NCI-H226 (cell line): ENCODE measurements at regions not wholly inside any gene's neighbourhood (a gene's known extent, or its start where the extent isn't known, plus 50 kb on each side); places are given as distances from the start of the nearest gene placed in this dataset.
A peak's percentile ranks its signal among the peaks of the same experiment; 100 is the strongest.
"Not testable (repeated sequence)": the region's sequence is repeated elsewhere in the genome, so short reads cannot be mapped to it uniquely, and the experiment has no call there.

Source experiments
- DNase-seq: peaks from one replicate; pipeline ENCODE4 v3.0.0-alpha.2; 2015

DNA sequence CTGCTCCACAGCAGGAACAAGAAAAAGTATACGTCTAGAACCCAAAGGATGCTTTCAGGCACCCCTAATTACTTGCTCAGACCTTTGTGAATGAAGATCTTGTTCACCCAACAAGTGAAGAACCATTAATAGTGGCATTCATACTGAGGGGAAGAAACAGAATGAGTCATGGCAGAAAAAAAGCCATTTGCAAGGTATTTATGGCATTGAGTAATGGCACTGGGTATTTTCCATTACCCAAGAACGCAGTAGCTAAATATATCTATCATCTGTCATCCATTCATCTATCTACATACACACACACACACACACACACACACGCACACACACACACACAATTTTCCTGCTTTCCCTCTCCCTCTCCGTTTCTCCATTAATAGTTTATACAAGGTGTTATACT lies 56.4 kb upstream of the XIRP2 start:
- peak; percentile 12 for DNase-seq

DNA sequence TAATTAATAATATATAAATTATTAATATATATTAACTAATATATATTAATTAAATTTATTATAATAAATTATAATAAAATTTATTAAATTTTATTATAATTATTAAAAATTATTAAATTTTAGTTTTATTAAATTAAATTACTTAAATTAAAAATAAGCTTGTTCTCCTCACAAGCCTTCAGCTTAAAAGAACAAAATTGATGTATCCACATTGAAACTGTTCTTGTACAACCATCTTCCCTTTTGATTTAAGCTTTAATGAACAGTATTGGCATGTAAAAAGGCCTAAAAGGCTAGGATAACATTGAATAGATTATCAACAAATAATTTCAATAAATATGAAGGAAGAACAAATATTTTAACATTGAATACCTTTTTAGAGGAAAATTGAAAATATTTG lies 62.4 kb upstream of the XIRP2 start:
- DNase-seq, result no peak

DNA sequence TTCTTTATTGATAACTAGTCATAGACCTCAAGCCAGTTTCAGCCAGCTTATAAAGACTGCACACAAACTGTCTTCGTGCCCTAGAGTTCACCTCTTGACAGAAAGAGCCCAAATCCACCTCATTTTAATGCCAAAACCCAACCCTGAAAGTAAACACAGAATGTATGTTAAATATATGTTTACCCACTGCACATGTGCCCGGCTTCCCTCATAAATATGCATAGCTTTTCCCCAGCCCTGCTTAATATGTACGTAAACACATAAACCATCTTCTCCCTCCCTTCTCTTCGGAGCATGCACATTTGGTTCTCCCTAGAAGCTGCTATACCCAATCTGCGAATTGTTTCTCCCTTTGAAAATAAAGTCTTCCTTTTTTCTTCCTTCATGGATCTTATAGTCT lies 73.9 kb upstream of the XIRP2 start:
- DNase-seq, result no peak

DNA sequence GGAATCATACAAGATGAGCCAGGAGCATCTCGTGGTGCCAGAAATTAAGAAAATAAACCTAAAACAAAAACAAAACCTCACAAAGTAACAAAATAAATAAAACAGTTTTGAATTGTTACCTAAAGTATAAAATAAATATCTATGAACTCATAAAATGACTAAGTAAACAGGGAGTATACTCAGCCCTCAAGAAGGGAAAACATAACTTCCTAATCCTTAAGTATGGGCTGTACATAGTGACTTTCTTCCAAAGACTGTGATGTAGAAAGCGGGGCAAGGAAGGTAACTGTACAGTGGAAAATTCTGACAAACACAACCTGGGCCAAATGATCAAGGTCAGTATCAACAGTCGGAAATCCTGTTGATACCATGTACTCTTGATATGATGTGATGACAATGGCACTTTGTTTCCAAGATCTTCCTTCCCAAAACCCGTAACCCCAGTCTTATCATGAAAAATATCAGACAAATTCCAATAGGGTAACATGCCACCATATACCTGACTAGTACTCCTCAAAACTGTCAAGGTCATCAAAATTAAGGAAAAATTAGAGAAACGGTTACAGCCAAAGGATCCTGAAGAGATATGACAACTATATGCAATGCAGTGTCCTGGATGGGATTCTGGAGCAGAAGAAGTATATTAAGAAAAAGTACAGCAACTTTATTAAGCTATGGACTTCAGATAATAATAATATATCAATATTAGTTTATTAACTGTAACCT lies 76.0 kb upstream of the XIRP2 start:
- DNase-seq, result no peak

DNA sequence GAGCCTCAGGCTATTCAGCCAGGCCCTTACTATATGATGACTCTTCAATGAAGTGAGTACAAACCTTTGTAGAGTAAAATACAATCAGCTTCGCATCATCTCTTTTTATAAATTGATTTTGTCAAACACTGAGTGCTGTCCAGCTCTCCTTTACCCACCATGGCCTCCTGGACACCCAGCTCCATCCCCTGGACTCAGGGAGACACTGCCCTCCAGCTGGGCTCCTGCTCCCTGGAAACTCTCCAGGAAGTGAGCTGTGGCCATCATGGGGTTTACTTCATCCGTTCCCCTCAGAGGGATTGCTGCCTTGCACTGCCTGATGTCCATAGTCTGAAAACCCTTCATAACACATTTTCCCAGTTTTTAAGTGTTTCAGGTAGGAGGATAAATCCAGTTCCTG lies 82.5 kb upstream of the XIRP2 start:
- DNase-seq, result no peak

DNA sequence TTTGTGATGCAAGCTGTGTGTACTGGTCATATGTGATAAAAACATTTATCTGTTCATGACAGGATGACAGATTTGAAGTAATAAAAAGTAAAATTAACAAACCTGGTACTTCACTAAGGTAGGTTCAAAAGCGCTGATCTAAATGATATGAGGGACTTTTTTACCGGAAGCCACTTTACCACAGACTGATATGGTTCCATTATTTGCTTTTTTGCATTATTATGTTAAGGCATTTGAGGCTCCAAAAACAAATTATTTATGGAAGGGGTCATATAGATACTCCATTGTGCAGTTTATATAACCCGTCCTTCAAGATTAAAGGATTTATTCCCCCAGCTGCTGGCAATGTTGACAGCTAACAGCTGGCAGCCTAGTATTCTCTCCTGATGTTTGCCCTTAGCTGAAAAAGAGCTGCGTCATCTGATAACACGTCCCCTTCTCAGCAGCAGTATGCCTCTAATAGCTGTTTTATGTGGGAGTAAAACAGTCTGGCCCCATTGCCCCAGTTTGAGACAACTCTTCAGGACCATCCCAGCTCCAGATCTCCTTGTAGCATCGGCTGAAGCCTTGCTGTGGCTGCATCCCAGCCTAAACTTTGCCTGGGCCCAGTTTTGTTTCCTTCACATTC lies 84.8 kb upstream of the XIRP2 start:
- DNase-seq, result no peak

DNA sequence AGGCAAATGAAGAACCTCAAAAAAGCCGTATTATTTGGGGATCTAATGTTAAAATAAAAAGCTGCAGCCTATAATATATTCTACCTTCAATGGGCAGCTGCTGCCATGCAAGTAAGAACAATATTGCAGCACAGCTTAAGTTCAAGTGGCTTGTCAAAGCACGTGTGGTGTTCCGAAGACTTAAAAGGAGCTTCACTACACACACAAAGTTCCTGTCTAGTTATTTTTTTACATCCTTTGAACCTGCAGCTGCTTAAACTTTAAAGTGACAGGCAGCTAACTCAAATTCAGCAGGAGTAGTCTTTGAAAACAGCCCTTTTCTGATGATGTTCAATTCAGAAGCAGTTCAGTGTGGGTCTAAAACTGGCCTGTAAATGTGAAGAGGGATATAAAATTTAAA lies 85.8 kb upstream of the XIRP2 start:
- DNase-seq, result no peak

DNA sequence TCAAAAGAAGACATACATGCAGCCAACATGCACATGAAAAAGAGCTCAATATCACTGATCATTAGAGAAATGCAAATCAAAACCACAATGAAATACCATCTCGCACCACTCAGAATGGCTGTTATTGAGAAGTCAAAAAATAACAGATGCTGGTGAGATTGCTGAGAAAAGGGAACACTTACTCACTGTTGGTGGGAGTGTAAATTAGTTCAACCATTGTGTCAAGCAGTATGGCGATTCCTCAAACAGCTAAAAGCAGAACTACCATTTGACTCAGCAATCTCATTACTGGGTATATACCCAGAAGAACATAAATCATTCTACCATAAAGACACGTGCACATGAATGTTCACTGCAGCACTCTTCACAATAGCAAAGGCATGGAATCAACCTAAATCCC lies 95.5 kb upstream of the XIRP2 start:
- DNase-seq, result no peak

DNA sequence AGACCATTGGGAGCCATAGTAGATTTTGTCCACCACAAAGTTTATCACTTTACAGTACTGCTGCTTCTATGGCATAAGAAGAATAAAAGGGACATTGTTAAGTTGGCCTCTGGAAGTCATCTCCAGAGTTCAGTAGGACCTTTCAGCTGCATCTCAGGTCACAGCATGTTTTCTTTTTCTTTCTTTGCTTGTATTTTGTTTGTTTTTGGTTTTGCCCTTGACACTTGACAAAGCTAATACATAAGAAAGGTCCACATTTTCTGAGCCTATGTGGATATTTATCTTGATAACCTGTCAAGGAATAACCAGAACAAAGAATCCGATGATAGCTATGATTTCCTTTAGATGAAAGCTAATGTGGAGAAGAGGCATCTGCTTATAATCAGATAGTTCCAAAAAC lies 101.6 kb upstream of the XIRP2 start:
- no peak for DNase-seq

DNA sequence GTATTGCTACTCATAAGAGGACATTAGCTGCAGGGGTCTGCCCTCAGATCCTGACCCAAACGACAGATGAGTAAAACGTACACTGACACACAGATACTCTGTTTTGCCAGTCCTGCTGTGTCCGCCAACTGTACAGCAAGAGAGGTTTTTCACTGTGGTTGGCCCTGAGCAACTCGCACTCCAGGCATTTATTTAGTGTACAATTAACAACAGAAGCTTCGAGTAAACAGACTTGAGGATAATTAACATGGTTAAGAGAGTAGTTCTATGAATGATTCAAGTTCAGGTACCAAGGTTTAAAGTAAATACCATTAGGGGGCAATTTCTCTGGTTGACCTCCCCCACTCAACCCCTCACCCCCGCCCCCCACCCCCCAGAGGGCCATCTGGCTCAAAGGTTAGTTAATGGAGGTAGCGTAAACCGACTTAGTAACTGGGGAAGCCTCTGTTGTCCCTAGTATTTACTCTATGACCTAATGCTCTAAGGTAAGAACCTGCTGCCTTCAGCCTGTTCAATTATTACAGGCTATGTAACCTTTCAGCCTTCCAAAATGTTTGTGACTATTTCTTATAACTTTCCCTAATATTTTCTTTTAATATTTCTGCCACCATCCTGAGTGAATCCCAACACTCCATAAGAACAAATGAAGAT lies 103.9 kb upstream of the XIRP2 start:
- no peak for DNase-seq

DNA sequence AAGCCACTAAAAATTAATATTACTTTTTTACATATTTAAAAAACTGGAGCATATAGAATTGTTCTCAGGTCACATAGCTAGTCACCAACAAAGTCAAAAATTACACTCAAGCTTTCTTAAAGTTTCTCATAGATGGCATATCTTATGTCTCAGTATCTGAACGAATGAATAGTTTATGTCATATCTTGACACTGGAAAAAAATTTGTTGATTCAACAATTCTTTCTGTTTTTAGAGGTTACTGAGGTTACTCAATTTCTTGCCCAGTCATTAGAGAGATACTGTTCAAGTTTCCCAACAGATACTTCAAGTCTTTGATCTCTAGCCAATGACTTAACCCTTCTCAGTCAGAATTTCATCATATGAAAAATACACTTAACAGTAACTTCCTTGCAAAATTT lies 113.1 kb upstream of the XIRP2 start:
- DNase-seq, result no peak

DNA sequence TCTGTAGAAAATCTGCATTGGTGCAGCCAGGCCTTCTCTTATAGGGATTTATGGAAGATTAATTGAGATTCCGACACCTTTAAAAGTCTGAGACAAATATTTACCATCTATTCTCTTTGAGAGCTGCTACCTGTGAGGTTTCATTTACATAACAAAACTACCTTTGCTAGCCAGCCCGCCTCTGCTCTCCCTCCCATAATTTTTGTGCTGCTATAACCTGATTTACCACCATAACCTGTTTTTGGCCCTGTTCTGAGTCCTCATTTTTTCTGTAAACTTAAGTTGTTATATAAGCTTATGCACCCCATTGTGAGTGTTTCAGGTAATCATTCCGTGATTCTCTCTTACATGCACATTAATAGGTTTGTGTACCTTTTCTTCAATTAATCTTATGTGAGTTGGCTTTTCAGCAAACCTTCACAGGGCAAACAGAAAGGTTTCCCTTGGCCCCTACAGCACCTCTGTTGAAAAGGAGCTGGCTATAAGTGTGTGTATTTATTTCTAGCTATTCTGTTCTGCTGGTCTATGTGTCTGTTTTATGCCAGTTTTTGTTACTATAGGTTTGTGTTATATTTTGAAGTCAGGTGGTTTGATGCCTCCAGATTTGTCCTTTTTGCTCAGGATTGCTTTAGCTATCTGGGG lies 114.9 kb upstream of the XIRP2 start:
- DNase-seq, result no peak

DNA sequence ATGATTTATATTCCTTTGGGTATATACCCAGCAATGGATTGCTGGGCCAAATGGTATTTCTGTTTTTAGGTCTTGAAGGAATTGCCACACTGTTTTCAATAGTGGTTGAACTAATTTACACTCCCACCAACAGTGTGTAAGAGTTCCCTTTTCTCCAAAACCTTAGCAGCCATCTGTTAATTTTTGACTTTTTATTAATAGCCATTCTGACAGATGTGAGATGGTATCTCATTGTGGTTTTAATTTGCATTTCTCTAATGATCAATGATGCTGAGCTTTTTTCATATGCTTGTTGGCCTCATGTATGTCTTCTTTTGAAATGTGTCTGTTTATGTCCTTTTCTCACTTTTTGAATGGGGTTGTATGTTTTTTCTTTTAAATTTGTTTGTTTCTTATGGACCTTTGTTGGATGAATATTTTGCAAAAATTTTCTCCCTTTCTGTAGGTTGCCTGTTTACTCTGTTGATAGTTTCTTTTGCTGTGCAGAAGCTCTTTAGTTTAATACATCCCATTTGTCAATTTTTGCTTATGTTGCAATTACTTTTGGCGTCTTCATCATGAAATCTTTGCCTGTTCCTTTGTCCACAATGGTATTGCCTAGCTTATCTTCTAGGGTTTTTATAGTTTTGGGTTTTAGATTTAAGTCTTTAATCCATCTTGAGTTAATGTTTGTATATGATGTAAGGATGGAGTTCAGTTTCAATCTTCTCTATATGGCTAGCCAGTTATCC lies 119.7 kb upstream of the XIRP2 start:
- DNase-seq, result no peak

DNA sequence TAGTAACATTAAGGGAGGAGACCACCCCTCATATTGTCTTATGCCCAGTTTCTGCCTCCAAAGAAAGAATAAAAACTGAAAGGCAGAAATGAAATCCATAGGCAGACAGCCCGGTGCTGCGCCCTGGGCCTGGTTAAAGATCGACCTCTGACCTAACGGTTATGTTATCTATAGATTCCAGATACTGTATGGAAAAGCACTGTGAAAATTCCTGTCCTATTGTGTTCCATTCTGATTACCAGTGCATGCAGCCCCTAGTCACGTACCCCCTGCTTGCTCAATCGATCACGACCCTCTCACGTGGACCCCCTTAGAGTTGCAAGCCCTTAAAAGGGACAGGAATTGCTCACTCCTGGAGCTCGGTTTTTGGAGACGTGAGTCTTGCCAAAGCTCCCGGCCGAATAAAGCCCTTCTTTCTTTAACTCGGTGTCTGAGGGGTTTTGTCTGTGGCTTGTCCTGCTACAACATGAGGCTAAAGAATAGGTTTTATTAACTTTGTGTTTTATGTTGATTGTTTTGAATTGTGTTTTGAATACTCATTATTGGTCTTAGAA lies 121.4 kb upstream of the XIRP2 start:
- DNase-seq, result not testable (repeated sequence)

DNA sequence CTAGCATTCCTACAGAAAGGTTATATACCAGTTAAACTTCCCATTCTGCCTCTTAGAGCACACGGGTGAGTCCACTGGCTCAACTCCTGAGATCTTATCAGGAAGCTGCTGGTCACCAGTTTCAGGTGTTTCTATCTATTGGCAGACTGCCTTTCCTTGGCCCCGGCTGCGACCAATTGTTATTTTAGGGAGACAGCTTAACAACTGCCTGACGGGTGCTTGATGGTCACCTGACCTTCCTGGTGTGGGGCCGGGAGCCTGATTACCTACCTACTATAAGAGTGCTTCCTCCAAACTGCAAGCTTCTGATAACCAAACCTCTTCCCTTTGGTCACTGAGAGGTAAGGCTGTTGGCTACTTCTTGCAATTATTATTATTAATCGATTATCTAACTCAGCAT lies 122.1 kb upstream of the XIRP2 start:
- DNase-seq, result no peak

DNA sequence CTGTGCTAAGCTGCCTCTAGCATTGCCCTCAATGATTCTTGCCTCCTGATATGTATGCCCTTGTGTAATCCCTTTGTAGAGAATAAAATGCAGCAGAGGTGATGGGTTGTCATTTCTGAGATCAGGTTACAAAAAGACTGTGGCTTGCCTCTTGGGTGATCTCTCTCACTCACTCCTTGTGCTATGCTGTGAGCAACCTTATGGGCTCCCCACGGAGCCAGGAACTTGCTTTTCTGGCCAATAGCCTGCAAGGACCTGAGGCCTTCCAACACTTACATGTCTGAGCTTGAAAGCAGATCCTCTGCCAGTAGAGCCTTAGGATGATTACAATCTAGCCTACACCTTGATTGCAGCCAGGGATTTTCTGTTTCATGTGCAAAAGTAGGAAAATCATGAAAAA lies 123.1 kb upstream of the XIRP2 start:
- peak; percentile 13 for DNase-seq

DNA sequence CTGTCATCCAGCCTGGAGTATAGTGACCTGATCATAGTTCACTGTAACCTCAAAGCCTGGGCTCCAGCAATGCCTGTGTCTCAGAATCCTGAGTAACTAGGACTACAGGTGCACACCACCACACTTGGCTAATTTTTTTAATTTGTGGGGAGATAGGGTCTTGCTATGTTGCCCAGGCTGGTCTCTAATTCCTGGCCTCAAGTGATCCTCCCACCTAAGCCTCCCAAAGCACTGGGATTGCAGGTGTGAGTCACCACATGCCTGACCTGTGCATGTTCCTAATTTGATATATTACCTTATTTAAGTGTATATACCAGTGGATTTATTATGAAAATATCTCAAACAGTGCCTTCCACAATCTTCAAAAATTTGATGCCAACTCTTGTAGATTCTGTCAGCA lies 123.6 kb upstream of the XIRP2 start:
- DNase-seq, result no peak

DNA sequence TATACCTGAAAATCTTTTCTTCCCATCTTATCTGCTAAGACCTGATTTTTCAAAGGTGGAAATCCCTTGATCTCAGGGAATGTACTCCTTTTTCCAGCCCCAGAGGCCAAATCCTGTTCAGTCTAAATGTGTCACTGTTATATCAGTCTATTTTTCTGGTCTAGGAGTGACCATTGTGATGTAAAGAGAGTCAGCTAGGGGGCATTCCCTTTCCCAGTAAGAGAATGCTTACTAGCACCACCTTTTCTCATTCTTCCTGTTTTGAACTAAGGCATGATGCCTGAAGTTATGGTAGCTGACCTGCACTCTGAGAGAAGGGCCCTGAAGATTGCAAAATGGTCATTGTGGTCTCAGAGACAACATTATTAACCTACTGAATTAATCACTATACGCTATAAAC lies 124.1 kb upstream of the XIRP2 start:
- DNase-seq, result no peak

DNA sequence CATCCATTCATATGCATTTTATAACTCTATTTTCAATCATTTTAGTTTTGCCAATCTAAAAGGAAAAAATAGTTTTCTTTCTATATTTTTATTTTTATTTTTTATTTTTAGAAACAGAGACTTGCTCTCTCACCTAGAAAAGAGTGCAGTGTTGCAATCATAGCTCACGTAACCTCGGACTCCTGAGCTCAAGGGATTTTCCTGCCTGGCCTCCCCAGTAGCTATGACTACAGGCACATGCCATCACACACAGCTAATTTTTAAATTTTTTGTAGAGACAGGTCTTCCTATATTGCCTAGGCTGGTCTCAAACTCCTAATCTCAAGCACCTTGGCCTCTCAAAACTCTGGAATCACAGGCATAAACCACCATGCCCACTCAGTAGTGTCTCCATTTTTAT lies 125.5 kb upstream of the XIRP2 start:
- DNase-seq, result no peak

DNA sequence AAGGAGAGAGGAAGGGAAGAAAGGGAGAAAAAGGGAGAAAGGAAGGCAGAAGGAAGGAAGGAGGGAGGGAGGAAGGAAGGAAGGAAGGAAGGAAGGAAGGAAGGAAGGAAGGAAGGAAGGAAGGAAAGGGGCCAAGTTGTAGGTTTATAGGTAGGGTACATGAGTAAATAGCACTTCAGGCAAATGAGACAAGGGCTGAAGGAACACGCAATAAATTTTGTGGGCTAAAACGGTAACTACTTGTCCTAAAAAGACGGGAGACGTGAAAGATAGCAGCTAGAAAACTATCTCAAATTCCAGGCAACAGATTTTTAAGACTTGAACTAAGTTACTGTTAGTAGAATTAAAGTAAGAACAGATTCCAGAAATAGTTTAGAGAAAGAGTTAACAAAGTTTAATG lies 129.3 kb upstream of the XIRP2 start:
- no peak for DNase-seq

DNA sequence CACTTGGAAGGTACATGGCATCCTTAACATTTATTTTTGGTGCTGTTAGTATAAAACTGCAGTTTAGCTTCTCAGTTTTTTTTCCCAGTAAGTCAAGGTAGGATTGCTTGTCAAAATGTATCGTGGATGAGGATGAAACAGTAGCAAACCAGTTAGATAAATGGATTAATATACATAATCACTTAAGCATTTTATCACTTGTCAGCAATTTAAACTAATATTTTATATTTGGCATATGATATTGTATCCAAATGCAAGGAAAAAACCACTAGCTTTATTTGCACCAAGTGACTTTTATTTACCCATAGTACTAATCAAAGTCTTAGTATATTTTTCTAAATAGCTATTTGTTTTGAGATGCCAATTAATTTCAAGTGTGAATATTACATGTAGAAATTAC lies 137.7 kb upstream of the XIRP2 start:
- no peak for DNase-seq

DNA sequence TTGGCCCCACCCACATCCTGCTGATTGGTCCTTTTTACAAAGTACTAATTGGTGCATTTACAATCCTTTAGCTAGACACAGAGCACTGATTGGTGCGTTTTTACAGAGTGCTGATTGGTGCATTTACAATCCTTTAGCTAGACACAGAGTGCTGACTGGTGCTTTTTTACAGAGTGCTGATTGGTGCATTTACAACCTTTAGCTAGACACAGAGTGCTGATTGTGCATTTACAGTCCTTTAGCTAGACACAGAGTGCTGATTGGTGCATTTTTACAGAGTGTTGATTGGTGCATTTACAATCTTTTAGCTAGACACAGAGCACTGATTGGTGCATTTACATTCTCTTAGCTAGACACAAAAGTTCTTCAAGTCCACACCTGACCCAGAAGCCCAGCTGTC lies 144.2 kb upstream of the XIRP2 start:
- not testable (repeated sequence) for DNase-seq

DNA sequence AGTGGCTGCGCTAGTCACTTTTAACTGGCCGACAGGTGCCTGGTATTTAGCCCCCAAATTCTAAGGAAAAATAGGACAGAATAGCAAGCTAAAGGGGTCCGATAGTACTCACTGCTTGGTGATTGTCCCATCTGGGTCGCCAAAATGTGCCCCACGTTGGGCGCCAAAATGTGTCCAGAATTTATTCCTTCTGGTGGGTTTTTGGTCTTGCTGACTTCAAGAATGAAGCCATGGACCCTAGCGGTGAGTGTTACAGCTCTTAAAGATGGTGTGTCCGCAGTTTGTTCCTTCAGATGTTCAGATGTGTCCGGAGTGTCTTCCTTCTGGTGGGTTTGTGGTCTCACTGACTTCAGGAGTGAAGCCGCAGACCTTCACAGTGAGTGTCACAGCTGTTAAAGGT lies 144.8 kb upstream of the XIRP2 start:
- peak; percentile 9 for DNase-seq
